HCT116 (cell line): ENCODE measurements at regions not wholly inside any gene's neighbourhood (a gene's known extent, or its start where the extent isn't known, plus 50 kb on each side); places are given as distances from the start of the nearest gene placed in this dataset.

ENCODE experiments used
- ATAC-seq: fragments of 200-7000 bp; cut with Tn5 transposase; 2 replicates; pipeline ENCODE4 v1.9.1; 2020; ENCODE audit warnings: mild to moderate bottlenecking, moderate library complexity
- BruUV-seq: library from RNA; stranded (reverse); fragments of 400-500 nt; replicated peaks from 2 replicates; lab custom pipeline; 2021; lab: Mats Ljungman, UMichigan
- CTCF ChIA-PET: fragments of 300-600 bp; sonication (Branson Sonifier 250); formaldehyde crosslinking; loops from one replicate; lab custom pipeline; 2021; ENCODE audit warnings: antibody characterized with exemption; lab: Charles Lee
- POLR2A ChIA-PET: fragments of 300-600, 350-600 bp; sonication (Branson Sonifier 250); formaldehyde crosslinking; loops from one replicate; lab custom pipeline; 2021; ENCODE audit warnings: antibody characterized with exemption; lab: Charles Lee
- RAD21 ChIA-PET, 2 experiments: fragments of 300-600 bp; sonication (Branson Sonifier 250); formaldehyde crosslinking; loops; one replicate each; lab custom pipeline; 2023; ENCODE audit warnings: low total read pairs in 2 of 2; ENCODE audit not compliant: uncharacterized antibody in 2 of 2, unreplicated experiment in 2 of 2, low non-redundant PET in 1 of 2; lab: Charles Lee
- DNase-seq: peaks from one replicate; pipeline ENCODE4 v3.0.0-alpha.2; 2010; ENCODE audit warnings: low read depth, low spot score
- H2AFZ ChIP-seq: fragments of 200-600 bp; shearing (Covaris generic), sonication (generic); 2 replicates; pipeline ENCODE4 v1.6.1; 2017; ENCODE audit warnings: low read depth, mixed run types, mixed read lengths, antibody characterized with exemption, low read length; ENCODE audit not compliant: poor library complexity, severe bottlenecking
- H3K27ac ChIP-seq: 2 replicates; pipeline ENCODE4 v1.5.1; 2012; ENCODE audit warnings: low read depth, low read length
- H3K27me3 ChIP-seq: fragments of 200-600 bp; sonication (generic); 2 replicates; pipeline ENCODE4 v1.6.1; 2016; ENCODE audit warnings: mixed run types, low read length, mixed read lengths; ENCODE audit not compliant: insufficient read depth
- H3K36me3 ChIP-seq, 2 experiments: fragments of 200-500 bp in 1 of 2; fragments of 200-600 bp in 1 of 2; sonication (Bioruptor generic) in 1 of 2; sonication (generic) in 1 of 2; 2 replicates each; pipeline versions ENCODE4 v1.5.1 to v1.6.1; 2014 to 2016; ENCODE audit warnings: low read length in 2 of 2, inconsistent platforms in 1 of 2, mixed read lengths in 1 of 2, mixed run types in 1 of 2; ENCODE audit not compliant: insufficient read depth in 2 of 2, control insufficient read depth in 1 of 2
- H3K4me1 ChIP-seq, 2 experiments: fragments of 200-600 bp in 1 of 2; sonication (generic) in 1 of 2; 2 replicates each; pipeline versions ENCODE4 v1.5.1 to v1.6.1; 2012 to 2017; ENCODE audit warnings: low read length in 2 of 2, inconsistent platforms in 1 of 2, mild to moderate bottlenecking in 1 of 2, mixed read lengths in 1 of 2, mixed run types in 1 of 2, moderate library complexity in 1 of 2; ENCODE audit not compliant: insufficient read depth in 2 of 2, control insufficient read depth in 1 of 2
- H3K4me2 ChIP-seq: fragments of 200-600 bp; sonication (generic); 2 replicates; pipeline ENCODE4 v1.6.1; 2017; ENCODE audit warnings: mixed run types, low read length, mixed read lengths
- H3K4me3 ChIP-seq, 2 experiments: fragments of 200-600 bp in 1 of 2; sonication (generic) in 1 of 2; replicated peaks in 1 of 2; 2 replicates each; pipeline ENCODE4 v1.5.1; 2011 to 2016; ENCODE audit warnings: low read length in 2 of 2, control low read depth in 1 of 2, low read depth in 1 of 2, mild to moderate bottlenecking in 1 of 2, mixed read lengths in 1 of 2, mixed run types in 1 of 2
- H3K79me2 ChIP-seq: fragments of 200-600 bp; sonication (generic); 2 replicates; pipeline ENCODE4 v1.6.1; 2017; ENCODE audit warnings: mild to moderate bottlenecking, mixed run types, low read length, moderate library complexity, mixed read lengths; ENCODE audit not compliant: insufficient read depth
- H3K9ac ChIP-seq: fragments of 200-600 bp; sonication (generic); 2 replicates; pipeline ENCODE4 v1.6.1; 2016; ENCODE audit warnings: low read length, mixed read lengths
- H3K9me2 ChIP-seq: fragments of 200-600 bp; sonication (generic), shearing (Covaris generic); 2 replicates; pipeline ENCODE4 v1.6.1; 2017; ENCODE audit warnings: mixed run types, mild to moderate bottlenecking, moderate library complexity; ENCODE audit not compliant: insufficient read depth
- H3K9me3 ChIP-seq, 2 experiments: fragments of 200-500 bp in 1 of 2; fragments of 200-600 bp in 1 of 2; sonication (Bioruptor generic) in 1 of 2; sonication (generic) in 1 of 2; 2 replicates each; pipeline ENCODE4 v1.6.1; 2014 to 2017; ENCODE audit warnings: low read length in 2 of 2, mixed read lengths in 2 of 2, inconsistent platforms in 1 of 2, low read depth in 1 of 2, mild to moderate bottlenecking in 1 of 2, mixed run types in 1 of 2, moderate library complexity in 1 of 2; ENCODE audit not compliant: control insufficient read depth in 1 of 2, insufficient read depth in 1 of 2
- H4K20me1 ChIP-seq: fragments of 200-600 bp; sonication (generic), shearing (Covaris generic); 2 replicates; pipeline ENCODE4 v1.6.1; 2017; ENCODE audit warnings: mixed run types, mild to moderate bottlenecking, moderate library complexity; ENCODE audit not compliant: insufficient read depth
- CBX3 ChIP-seq: IDR thresholded peaks from 2 replicates; pipeline ENCODE4 v1.6.1; 2012; ENCODE audit warnings: low read depth
- CEBPB ChIP-seq: IDR thresholded peaks from 2 replicates; pipeline ENCODE4 v1.6.1; 2012; ENCODE audit warnings: low read depth
- ELF1 ChIP-seq: IDR thresholded peaks from 2 replicates; pipeline ENCODE4 v1.6.1; 2012; ENCODE audit warnings: low read depth, borderline replicate concordance
- EZH2 ChIP-seq: fragments of 200-600 bp; sonication (generic); IDR thresholded peaks from 2 replicates; pipeline ENCODE4 v1.6.1; 2017; ENCODE audit warnings: antibody characterized with exemption, mixed run types
- EZH2phosphoT487 ChIP-seq: fragments of 200-600 bp; IDR thresholded peaks from 2 replicates; pipeline ENCODE4 v1.6.1; 2018; ENCODE audit warnings: antibody characterized with exemption, borderline replicate concordance
- POLR2AphosphoS5 ChIP-seq: IDR thresholded peaks from 2 replicates; pipeline ENCODE4 v1.6.1; 2011; ENCODE audit warnings: mild to moderate bottlenecking, low read depth, low read length, moderate library complexity
- RAD21 ChIP-seq: IDR thresholded peaks from 2 replicates; pipeline ENCODE4 v1.6.1; 2012; ENCODE audit warnings: low read depth, mild to moderate bottlenecking
- SIN3A ChIP-seq: IDR thresholded peaks from 2 replicates; pipeline ENCODE4 v1.6.1; 2012; ENCODE audit warnings: low read depth
- SP1 ChIP-seq: IDR thresholded peaks from 2 replicates; pipeline ENCODE4 v1.6.1; 2012; ENCODE audit warnings: low read depth
- TCF7L2 ChIP-seq: IDR thresholded peaks from 2 replicates; pipeline ENCODE4 v1.7.0; 2011; ENCODE audit warnings: borderline replicate concordance, inconsistent platforms; ENCODE audit not compliant: insufficient read depth, insufficient read length; ENCODE audit errors: extremely low read depth
- YY1 ChIP-seq: IDR thresholded peaks from 2 replicates; pipeline ENCODE4 v1.6.1; 2011; ENCODE audit warnings: low read length, low read depth, moderate library complexity, mild to moderate bottlenecking; ENCODE audit not compliant: insufficient replicate concordance; ENCODE audit errors: extremely low read depth
- ZFX ChIP-seq: fragments of 450-650 bp; IDR thresholded peaks from 2 replicates; pipeline ENCODE4 v1.6.1; 2017
- ZNF274 ChIP-seq: fragments of 200-500 bp; sonication (Bioruptor generic); IDR thresholded peaks from 2 replicates; pipeline ENCODE4 v1.6.1; 2014; ENCODE audit warnings: mild to moderate bottlenecking, low read depth, low read length, inconsistent platforms
- intact Hi-C: fragments of 100-400 bp; cut with micrococcal nuclease; formaldehyde crosslinking; loops from 2 replicates; pipeline ENCODE4 v1.10.0; 2022
- TF ChIP-seq, protein P1 (sequence below): IDR thresholded peaks from 2 replicates; pipeline ENCODE4 v1.6.1; 2012
- TF ChIP-seq, protein P2 (sequence below): IDR thresholded peaks from 2 replicates; pipeline ENCODE4 v1.6.1; 2011; ENCODE audit warnings: mild to moderate bottlenecking, low read length, moderate library complexity; ENCODE audit not compliant: insufficient replicate concordance; ENCODE audit errors: extremely low read depth
- TF ChIP-seq, protein P3 (sequence below): IDR thresholded peaks from 2 replicates; pipeline ENCODE4 v1.6.1; 2012
- TF ChIP-seq, protein P4 (sequence below), 3 experiments: fragments of 200-600 bp in 1 of 3; sonication (generic) in 1 of 3; IDR thresholded peaks in 2 of 3; conservative IDR thresholded peaks in 1 of 3; 2 replicates each; pipeline ENCODE4 v1.5.1; 2012 to 2017; ENCODE audit warnings: low read depth in 2 of 3, low read length in 2 of 3, antibody characterized with exemption in 1 of 3, borderline replicate concordance in 1 of 3, control low read depth in 1 of 3, mild to moderate bottlenecking in 1 of 3, mixed read lengths in 1 of 3, mixed run types in 1 of 3, moderate library complexity in 1 of 3; ENCODE audit not compliant: insufficient read depth in 1 of 3

DNA sequence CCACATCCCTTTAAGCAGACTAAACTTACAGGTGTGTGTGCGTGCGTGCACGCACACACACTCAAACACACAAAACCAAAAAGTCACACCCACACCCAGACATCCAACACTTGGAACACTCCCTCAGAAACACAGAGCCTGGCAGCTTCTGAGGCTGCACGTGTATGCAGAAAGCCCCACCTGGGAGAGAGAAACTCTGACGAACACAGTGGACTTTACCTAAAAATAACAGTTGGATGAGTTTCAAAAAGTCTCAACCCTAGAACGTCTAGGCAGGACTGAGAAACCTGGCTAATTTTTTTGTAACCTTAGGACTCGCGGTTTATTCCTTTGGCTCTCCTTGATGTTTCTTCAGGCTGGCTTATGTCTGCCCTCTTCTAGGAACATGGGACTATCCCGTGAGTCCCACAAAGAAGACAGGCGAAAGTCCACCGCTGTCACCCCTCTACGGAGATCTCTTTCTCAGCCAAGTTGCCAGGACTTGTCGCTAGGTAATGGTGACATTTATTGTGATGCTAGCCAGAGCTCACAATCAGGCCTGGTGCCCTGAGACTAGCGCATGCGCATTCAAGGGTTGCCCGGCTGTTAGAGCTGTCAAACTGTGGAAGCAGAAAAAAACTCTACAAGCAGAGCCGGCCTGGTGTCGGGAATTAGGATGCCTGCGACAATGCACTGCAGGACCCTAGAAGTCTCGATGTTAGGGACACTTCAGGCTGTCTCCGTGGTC is 595.8 kb upstream of the TSPY4 start:
- intact Hi-C loops: no loop called here
- TF ChIP-seq CBX3: no peak
- TF ChIP-seq, protein P1, sequence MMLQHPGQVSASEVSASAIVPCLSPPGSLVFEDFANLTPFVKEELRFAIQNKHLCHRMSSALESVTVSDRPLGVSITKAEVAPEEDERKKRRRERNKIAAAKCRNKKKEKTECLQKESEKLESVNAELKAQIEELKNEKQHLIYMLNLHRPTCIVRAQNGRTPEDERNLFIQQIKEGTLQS: no peak
- TF ChIP-seq, protein P2, sequence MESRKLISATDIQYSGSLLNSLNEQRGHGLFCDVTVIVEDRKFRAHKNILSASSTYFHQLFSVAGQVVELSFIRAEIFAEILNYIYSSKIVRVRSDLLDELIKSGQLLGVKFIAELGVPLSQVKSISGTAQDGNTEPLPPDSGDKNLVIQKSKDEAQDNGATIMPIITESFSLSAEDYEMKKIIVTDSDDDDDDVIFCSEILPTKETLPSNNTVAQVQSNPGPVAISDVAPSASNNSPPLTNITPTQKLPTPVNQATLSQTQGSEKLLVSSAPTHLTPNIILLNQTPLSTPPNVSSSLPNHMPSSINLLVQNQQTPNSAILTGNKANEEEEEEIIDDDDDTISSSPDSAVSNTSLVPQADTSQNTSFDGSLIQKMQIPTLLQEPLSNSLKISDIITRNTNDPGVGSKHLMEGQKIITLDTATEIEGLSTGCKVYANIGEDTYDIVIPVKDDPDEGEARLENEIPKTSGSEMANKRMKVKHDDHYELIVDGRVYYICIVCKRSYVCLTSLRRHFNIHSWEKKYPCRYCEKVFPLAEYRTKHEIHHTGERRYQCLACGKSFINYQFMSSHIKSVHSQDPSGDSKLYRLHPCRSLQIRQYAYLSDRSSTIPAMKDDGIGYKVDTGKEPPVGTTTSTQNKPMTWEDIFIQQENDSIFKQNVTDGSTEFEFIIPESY: no peak
- TF ChIP-seq RAD21: no peak
- TF ChIP-seq ZFX: no peak
- no peak for TF ChIP-seq EZH2phosphoT487
- no peak for TF ChIP-seq POLR2AphosphoS5
- TF ChIP-seq ELF1: no peak
- TF ChIP-seq EZH2: no peak
- no peak for TF ChIP-seq CEBPB
- TF ChIP-seq TCF7L2: no peak
- no peak for TF ChIP-seq YY1
- TF ChIP-seq, protein P3, sequence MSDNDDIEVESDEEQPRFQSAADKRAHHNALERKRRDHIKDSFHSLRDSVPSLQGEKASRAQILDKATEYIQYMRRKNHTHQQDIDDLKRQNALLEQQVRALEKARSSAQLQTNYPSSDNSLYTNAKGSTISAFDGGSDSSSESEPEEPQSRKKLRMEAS: no peak
- TF ChIP-seq ZNF274: no peak
- no peak for TF ChIP-seq SIN3A
- TF ChIP-seq, protein P4, sequence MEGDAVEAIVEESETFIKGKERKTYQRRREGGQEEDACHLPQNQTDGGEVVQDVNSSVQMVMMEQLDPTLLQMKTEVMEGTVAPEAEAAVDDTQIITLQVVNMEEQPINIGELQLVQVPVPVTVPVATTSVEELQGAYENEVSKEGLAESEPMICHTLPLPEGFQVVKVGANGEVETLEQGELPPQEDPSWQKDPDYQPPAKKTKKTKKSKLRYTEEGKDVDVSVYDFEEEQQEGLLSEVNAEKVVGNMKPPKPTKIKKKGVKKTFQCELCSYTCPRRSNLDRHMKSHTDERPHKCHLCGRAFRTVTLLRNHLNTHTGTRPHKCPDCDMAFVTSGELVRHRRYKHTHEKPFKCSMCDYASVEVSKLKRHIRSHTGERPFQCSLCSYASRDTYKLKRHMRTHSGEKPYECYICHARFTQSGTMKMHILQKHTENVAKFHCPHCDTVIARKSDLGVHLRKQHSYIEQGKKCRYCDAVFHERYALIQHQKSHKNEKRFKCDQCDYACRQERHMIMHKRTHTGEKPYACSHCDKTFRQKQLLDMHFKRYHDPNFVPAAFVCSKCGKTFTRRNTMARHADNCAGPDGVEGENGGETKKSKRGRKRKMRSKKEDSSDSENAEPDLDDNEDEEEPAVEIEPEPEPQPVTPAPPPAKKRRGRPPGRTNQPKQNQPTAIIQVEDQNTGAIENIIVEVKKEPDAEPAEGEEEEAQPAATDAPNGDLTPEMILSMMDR (IDR thresholded peaks at IDR 0.05 in 2 of 3, conservative IDR thresholded peaks at IDR 0.05 in 1 of 3; ENCODE audit: borderline replicate concordance in 1 of 3, insufficient read depth in 1 of 3, low read depth in 2 of 3, low read length in 2 of 3): no peak
- no peak for TF ChIP-seq SP1
- RAD21 ChIA-PET: no interaction called here

More for the DNA sequence above, 595.8 kb upstream of the TSPY4 start:
- BruUV-seq: no TSS peak
- ATAC-seq (no peak), DNase-seq (no peak)
- Histone ChIP-seq H3K9ac (no peak overlapping the region), H4K20me1 (no peaks in the 10 kb centered on the region), H2AFZ (no peak overlapping the region), H3K79me2 (no peaks in the 10 kb centered on the region), H3K27me3 (no peaks in the 10 kb centered on the region), H3K9me2 (no peaks in the 10 kb centered on the region), H3K27ac (no peak overlapping the region), H3K9me3 (no peaks in the 10 kb centered on the region), H3K4me3 (no peak overlapping the region), H3K36me3 (no peaks in the 10 kb centered on the region), H3K4me2 (no peak overlapping the region), H3K4me1 (no peaks in the 10 kb centered on the region)
- ChIA-PET CTCF (no interaction called here), POLR2A (no interaction called here)
